Stomach (tissue), 8 donors: ENCODE measurements at regions not wholly inside any gene's neighbourhood (a gene's known extent, or its start where the extent isn't known, plus 50 kb on each side); places are given as distances from the start of the nearest gene placed in this dataset.

Experiments used
- DNase-seq, 2 donors: peaks; one replicate each; pipeline versions ENCODE4 v3.0.0 to v3.0.0-alpha.2; 2013 to 2019
- H3K27ac ChIP-seq, 5 donors: fragments of 200-600 bp in 4 of 5; sonication (generic) in 4 of 5; one replicate each; pipeline ENCODE4 v1.5.1; 2013 to 2019; ENCODE audit warnings: mild to moderate bottlenecking in 1 of 5, moderate library complexity in 1 of 5
- H3K27me3 ChIP-seq, 3 donors: fragments of 200-600 bp; sonication (generic); one replicate each; pipeline ENCODE4 v1.5.1; 2017 to 2019; ENCODE audit warnings: mixed run types in 1 of 3
- H3K36me3 ChIP-seq, 4 donors: fragments of 200-600 bp; sonication (generic); 1 replicate in 3 of 4; 2 replicates in 1 of 4; pipeline ENCODE4 v1.5.1; 2016 to 2019
- H3K4me1 ChIP-seq, 4 donors: fragments of 200-600 bp; sonication (generic); one replicate each; pipeline ENCODE4 v1.5.1; 2016 to 2019
- H3K4me3 ChIP-seq, 4 donors: fragments of 200-600 bp; sonication (generic) in 3 of 4; one replicate each; pipeline ENCODE4 v1.5.1; 2016 to 2019; ENCODE audit warnings: mild to moderate bottlenecking in 1 of 4
- H3K9me3 ChIP-seq, 4 donors: fragments of 200-600 bp; sonication (generic); one replicate each; pipeline ENCODE4 v1.5.1; 2016 to 2019
- EP300 ChIP-seq: sonication (generic); formaldehyde crosslinking; IDR thresholded peaks from one replicate; pipeline ENCODE4 v1.6.1; 2017; ENCODE audit warnings: antibody characterized with exemption
- POLR2A ChIP-seq, 4 donors: fragments of 450-650 bp; IDR thresholded peaks; one replicate each; pipeline ENCODE4 v1.6.1; 2016; ENCODE audit warnings: antibody characterized with exemption in 4 of 4, control low read depth in 2 of 4, mild to moderate bottlenecking in 1 of 4, moderate library complexity in 1 of 4
- POLR2AphosphoS5 ChIP-seq, 3 donors: sonication (generic); formaldehyde crosslinking; IDR thresholded peaks; one replicate each; pipeline ENCODE4 v1.6.1; 2016; ENCODE audit warnings: antibody characterized with exemption in 3 of 3
- WGBS, 5 donors: extraction: QIAGEN DNeasy Blood & Tissue Kit in 3 of 5; methylation state at CpG; one replicate each; pipeline versions ENCODE4 v1.1.5 to v1.1.7; 2013 to 2018; 5-methylcytosine and 5-hydroxymethylcytosine counted together
- intact Hi-C: fragments of 100-400 bp; cut with DNase I; formaldehyde crosslinking; loops from one replicate; pipeline ENCODE4 v1.15.1; 2023; ENCODE audit warnings: low total_unique reads
- TF ChIP-seq, protein P1 (sequence below), 7 experiments: fragments of 450-650 bp in 4 of 7; fragments of 200-600 bp in 3 of 7; sonication (generic) in 3 of 7; IDR thresholded peaks; one replicate each; pipeline ENCODE4 v1.5.1; 2016 to 2019; ENCODE audit warnings: antibody characterized with exemption in 7 of 7, control low read depth in 2 of 7, mild to moderate bottlenecking in 1 of 7
- donor health status: healthy with polysubstance abuse.
- donor health status: Bipolar disorder and iron deficiency.
- donor health status: healthy.

GRCh38 chr4:130393231-130393630 lies 1297.3 kb downstream of the C4orf33 start:
- Histone ChIP-seq H3K4me3 (no peak overlapping the region), H3K27ac (no peak overlapping the region), H3K36me3 (no peaks in the 10 kb centered on the region), H3K9me3 (no peaks in the 10 kb centered on the region), H3K27me3 (no peaks in the 10 kb centered on the region), H3K4me1 (no peaks in the 10 kb centered on the region)
- DNase-seq: no peak
- intact Hi-C loops: no loop called here
- TF ChIP-seq POLR2A (IDR thresholded peaks at IDR 0.05): no peak
- TF ChIP-seq POLR2AphosphoS5 (IDR thresholded peaks at IDR 0.05): no peak
- TF ChIP-seq, protein P1, sequence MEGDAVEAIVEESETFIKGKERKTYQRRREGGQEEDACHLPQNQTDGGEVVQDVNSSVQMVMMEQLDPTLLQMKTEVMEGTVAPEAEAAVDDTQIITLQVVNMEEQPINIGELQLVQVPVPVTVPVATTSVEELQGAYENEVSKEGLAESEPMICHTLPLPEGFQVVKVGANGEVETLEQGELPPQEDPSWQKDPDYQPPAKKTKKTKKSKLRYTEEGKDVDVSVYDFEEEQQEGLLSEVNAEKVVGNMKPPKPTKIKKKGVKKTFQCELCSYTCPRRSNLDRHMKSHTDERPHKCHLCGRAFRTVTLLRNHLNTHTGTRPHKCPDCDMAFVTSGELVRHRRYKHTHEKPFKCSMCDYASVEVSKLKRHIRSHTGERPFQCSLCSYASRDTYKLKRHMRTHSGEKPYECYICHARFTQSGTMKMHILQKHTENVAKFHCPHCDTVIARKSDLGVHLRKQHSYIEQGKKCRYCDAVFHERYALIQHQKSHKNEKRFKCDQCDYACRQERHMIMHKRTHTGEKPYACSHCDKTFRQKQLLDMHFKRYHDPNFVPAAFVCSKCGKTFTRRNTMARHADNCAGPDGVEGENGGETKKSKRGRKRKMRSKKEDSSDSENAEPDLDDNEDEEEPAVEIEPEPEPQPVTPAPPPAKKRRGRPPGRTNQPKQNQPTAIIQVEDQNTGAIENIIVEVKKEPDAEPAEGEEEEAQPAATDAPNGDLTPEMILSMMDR (IDR thresholded peaks at IDR 0.05): no peak
- TF ChIP-seq EP300: no peak

DNA sequence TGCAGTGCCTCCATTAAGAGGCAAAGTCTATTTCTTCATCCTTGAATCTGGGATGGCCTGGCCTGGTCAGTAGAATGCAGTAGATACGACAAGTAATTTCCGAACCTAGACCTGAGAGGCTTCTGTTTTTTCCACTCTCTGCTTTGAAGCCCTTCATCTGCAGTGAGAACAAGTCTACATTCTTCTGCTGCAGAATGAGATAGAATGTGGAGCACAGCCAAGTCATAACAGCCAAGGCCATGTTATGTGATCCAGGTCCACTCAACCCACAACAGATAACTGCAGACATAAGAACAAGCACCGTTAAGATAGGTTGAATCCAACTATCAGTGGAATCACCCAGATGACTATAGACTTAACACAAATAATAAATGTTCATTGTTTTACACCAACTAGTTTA lies 1297.7 kb downstream of the C4orf33 start:
- Histone ChIP-seq H3K27ac (no peak overlapping the region), H3K4me1 (no peaks in the 10 kb centered on the region), H3K36me3 (no peaks in the 10 kb centered on the region), H3K27me3 (no peaks in the 10 kb centered on the region), H3K4me3 (no peak overlapping the region), H3K9me3 (no peaks in the 10 kb centered on the region)
- DNase-seq: no peak
- intact Hi-C loops: no loop called here
- WGBS, 5 donors: 66 to 80% (median 72%) methylated on average over 3 of the region's 3 CpGs
- no peak for TF ChIP-seq POLR2AphosphoS5 (IDR thresholded peaks at IDR 0.05)
- no peak for TF ChIP-seq EP300
- TF ChIP-seq POLR2A (IDR thresholded peaks at IDR 0.05): no peak
- TF ChIP-seq, protein P1 (IDR thresholded peaks at IDR 0.05): no peak

GRCh38 chr4:130395871-130396270 lies 1299.9 kb downstream of the C4orf33 start:
- DNase-seq: no peak
- H3K4me3 ChIP-seq: no peak overlapping the region
- WGBS, 5 donors: 43 to 61% (median 59%) methylated on average over 2 of the region's 2 CpGs
- H3K27ac ChIP-seq: no peak overlapping the region
- no peaks in the 10 kb centered on the region for H3K27me3 ChIP-seq
- TF ChIP-seq POLR2AphosphoS5 (IDR thresholded peaks at IDR 0.05): no peak
- TF ChIP-seq, protein P1 (IDR thresholded peaks at IDR 0.05): no peak
- no peak for TF ChIP-seq POLR2A (IDR thresholded peaks at IDR 0.05)
- H3K36me3 ChIP-seq: no peaks in the 10 kb centered on the region
- intact Hi-C loops: no loop called here
- no peaks in the 10 kb centered on the region for H3K9me3 ChIP-seq
- H3K4me1 ChIP-seq: no peaks in the 10 kb centered on the region

DNA sequence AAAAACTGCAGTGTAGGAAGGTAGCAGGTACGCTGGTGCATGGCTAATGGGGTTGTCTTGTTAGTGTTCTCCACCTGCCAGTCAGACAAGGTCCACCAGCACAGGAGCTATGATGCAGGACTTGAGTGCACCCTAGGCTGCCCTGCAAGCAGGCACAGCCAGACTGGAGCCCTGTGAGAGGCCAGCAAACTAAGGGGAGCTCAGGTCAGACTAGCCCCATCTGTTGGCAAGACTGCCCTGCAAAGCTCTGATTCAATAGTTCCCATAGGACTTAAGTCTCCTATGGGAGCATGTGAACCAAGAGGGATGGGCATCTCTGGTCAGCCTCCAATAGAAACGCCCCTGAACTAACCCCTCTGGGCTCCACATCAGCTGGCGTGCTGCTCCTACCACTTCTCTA lies 1307.3 kb downstream of the C4orf33 start:
- WGBS, 5 donors: 48 to 77% (median 74%) methylated on average over 3 of the region's 3 CpGs
- no peak overlapping the region for H3K27ac ChIP-seq
- intact Hi-C loops: no loop called here

More for the DNA sequence above, 1307.3 kb downstream of the C4orf33 start:
- H3K27me3 ChIP-seq: no peaks in the 10 kb centered on the region
- DNase-seq: no peak
- H3K4me3 ChIP-seq: no peak overlapping the region
- H3K36me3 ChIP-seq: no peaks in the 10 kb centered on the region
- no peaks in the 10 kb centered on the region for H3K9me3 ChIP-seq
- H3K4me1 ChIP-seq: no peaks in the 10 kb centered on the region
- no peak for TF ChIP-seq POLR2AphosphoS5 (IDR thresholded peaks at IDR 0.05)
- no peak for TF ChIP-seq POLR2A (IDR thresholded peaks at IDR 0.05)
- TF ChIP-seq EP300: no peak
- TF ChIP-seq, protein P1 (IDR thresholded peaks at IDR 0.05): no peak
